H9 (cell line): ENCODE measurements at regions not wholly inside any gene's neighbourhood (a gene's known extent, or its start where the extent isn't known, plus 50 kb on each side); places are given as distances from the start of the nearest gene placed in this dataset.

ENCODE experiments used
- DNase-seq: peaks from one replicate; pipeline ENCODE4 v3.0.0-alpha.2; 2017
- H2AFZ ChIP-seq: one replicate; pipeline ENCODE4 v1.6.1; 2013; ENCODE audit warnings: mild to moderate bottlenecking, low read length, control low read depth, moderate library complexity
- H2AK5ac ChIP-seq: 2 replicates; pipeline ENCODE4 v1.6.1; 2013; ENCODE audit warnings: low read length, control low read depth, mixed read lengths; ENCODE audit not compliant: insufficient read length
- H2BK120ac ChIP-seq: one replicate; pipeline ENCODE4 v1.6.1; 2013; ENCODE audit warnings: low read depth, mild to moderate bottlenecking, low read length, control low read depth, inconsistent platforms; ENCODE audit not compliant: poor library complexity, severe bottlenecking
- H2BK12ac ChIP-seq: 2 replicates; pipeline ENCODE4 v1.6.1; 2013; ENCODE audit warnings: low read length, control low read depth, mixed read lengths, low read depth; ENCODE audit not compliant: insufficient read length
- H2BK15ac ChIP-seq: 2 replicates; pipeline ENCODE4 v1.6.1; 2013; ENCODE audit warnings: low read depth, low read length, control low read depth
- H2BK20ac ChIP-seq: one replicate; pipeline ENCODE4 v1.6.1; 2013; ENCODE audit warnings: low read depth, mild to moderate bottlenecking, low read length, control low read depth, inconsistent platforms; ENCODE audit not compliant: poor library complexity, severe bottlenecking
- H2BK5ac ChIP-seq: 2 replicates; pipeline ENCODE4 v1.6.1; 2013; ENCODE audit warnings: low read length, control low read depth, mixed read lengths; ENCODE audit not compliant: insufficient read length
- H3K14ac ChIP-seq: 2 replicates; pipeline ENCODE4 v1.6.1; 2013; ENCODE audit warnings: low read length, control low read depth; ENCODE audit not compliant: insufficient read depth
- H3K18ac ChIP-seq: 2 replicates; pipeline ENCODE4 v1.6.1; 2013; ENCODE audit warnings: low read depth, mild to moderate bottlenecking, mixed read lengths, low read length, control low read depth; ENCODE audit not compliant: insufficient read length
- H3K23ac ChIP-seq: 2 replicates; pipeline ENCODE4 v1.6.1; 2013; ENCODE audit warnings: low read length, control low read depth, mixed read lengths, low read depth; ENCODE audit not compliant: insufficient read length
- H3K23me2 ChIP-seq: 2 replicates; pipeline ENCODE4 v1.6.1; 2013; ENCODE audit warnings: low read depth, mild to moderate bottlenecking, mixed read lengths, low read length, control low read depth; ENCODE audit not compliant: insufficient read length, poor library complexity, severe bottlenecking
- H3K27ac ChIP-seq: 2 replicates; pipeline ENCODE4 v1.5.1; 2013; ENCODE audit warnings: low read length, control low read depth, mixed read lengths, low read depth; ENCODE audit not compliant: insufficient read length
- H3K27me3 ChIP-seq: 2 replicates; pipeline ENCODE4 v1.6.1; 2013; ENCODE audit warnings: low read length, control low read depth, inconsistent platforms; ENCODE audit not compliant: insufficient read depth
- H3K4ac ChIP-seq: 2 replicates; pipeline ENCODE4 v1.6.1; 2013; ENCODE audit warnings: low read depth, mild to moderate bottlenecking, control low read depth, inconsistent platforms, low read length, moderate library complexity
- H3K4me1 ChIP-seq: 2 replicates; pipeline ENCODE4 v1.6.1; 2013; ENCODE audit warnings: low read length, control low read depth, inconsistent platforms; ENCODE audit not compliant: insufficient read depth
- H3K4me2 ChIP-seq: 2 replicates; pipeline ENCODE4 v1.6.1; 2013; ENCODE audit warnings: low read length, control low read depth, mixed read lengths; ENCODE audit not compliant: insufficient read length, insufficient read depth
- H3K56ac ChIP-seq: 2 replicates; pipeline ENCODE4 v1.6.1; 2013; ENCODE audit warnings: low read depth, mild to moderate bottlenecking, mixed read lengths, low read length, control low read depth; ENCODE audit not compliant: insufficient read length
- H3K79me1 ChIP-seq: 2 replicates; pipeline ENCODE4 v1.6.1; 2013; ENCODE audit warnings: low read depth, mild to moderate bottlenecking, moderate library complexity, low read length, control low read depth, inconsistent platforms; ENCODE audit not compliant: insufficient read depth, poor library complexity, severe bottlenecking
- H3K79me2 ChIP-seq: 2 replicates; pipeline ENCODE4 v1.6.1; 2013; ENCODE audit warnings: low read length, control low read depth, inconsistent platforms; ENCODE audit not compliant: insufficient read depth
- H3K9ac ChIP-seq: 2 replicates; pipeline ENCODE4 v1.6.1; 2013; ENCODE audit warnings: low read length, control low read depth, mixed read lengths; ENCODE audit not compliant: insufficient read length; ENCODE audit errors: extremely low read depth
- H3K9me3 ChIP-seq: one replicate; pipeline ENCODE4 v1.6.1; 2013; ENCODE audit warnings: low read depth, low read length, inconsistent platforms; ENCODE audit not compliant: control insufficient read depth
- H3T11ph ChIP-seq: one replicate; pipeline ENCODE4 v1.6.1; 2013; ENCODE audit warnings: mild to moderate bottlenecking, low read length, control low read depth, inconsistent platforms
- H4K20me1 ChIP-seq: one replicate; pipeline ENCODE4 v1.6.1; 2013; ENCODE audit not compliant: control insufficient read depth, insufficient read length, insufficient read depth
- H4K5ac ChIP-seq: 2 replicates; pipeline ENCODE4 v1.6.1; 2013; ENCODE audit warnings: low read depth, mild to moderate bottlenecking, mixed read lengths, low read length, control low read depth; ENCODE audit not compliant: insufficient read length
- H4K8ac ChIP-seq: replicated peaks from 2 replicates; pipeline ENCODE4 v1.6.1; 2013; ENCODE audit warnings: low read length, control low read depth, mixed read lengths, low read depth; ENCODE audit not compliant: insufficient read length
- H4K91ac ChIP-seq: 2 replicates; pipeline ENCODE4 v1.6.1; 2013; ENCODE audit warnings: low read depth, mild to moderate bottlenecking, moderate library complexity, mixed read lengths, low read length, control low read depth; ENCODE audit not compliant: insufficient read length
- H3K27ac Mint-ChIP-seq, 3 experiments: 2 replicates in 2 of 3; 3 replicates in 1 of 3; pipeline ENCODE4 v1.8.0; 2020 to 2021; ENCODE audit warnings: mixed read lengths in 3 of 3, mild to moderate bottlenecking in 1 of 3, moderate library complexity in 1 of 3
- H3K27me3 Mint-ChIP-seq: 2 replicates; pipeline ENCODE4 v1.8.0; 2021; ENCODE audit warnings: low read depth, mild to moderate bottlenecking, moderate library complexity, mixed read lengths
- H3K36me3 Mint-ChIP-seq, 3 experiments: 2 replicates in 2 of 3; 3 replicates in 1 of 3; pipeline ENCODE4 v1.8.0; 2020 to 2021; ENCODE audit warnings: low read depth in 3 of 3, mixed read lengths in 3 of 3; ENCODE audit not compliant: insufficient read depth in 1 of 3
- H3K4me1 Mint-ChIP-seq, 2 experiments: 2 replicates each; pipeline ENCODE4 v1.8.0; 2020; ENCODE audit warnings: mixed read lengths in 2 of 2
- H3K4me3 Mint-ChIP-seq, 2 experiments: 2 replicates in 1 of 2; 3 replicates in 1 of 2; pipeline ENCODE4 v1.8.0; 2020 to 2021; ENCODE audit warnings: mild to moderate bottlenecking in 2 of 2, mixed read lengths in 2 of 2, moderate library complexity in 1 of 2
- H3K9me3 Mint-ChIP-seq, 2 experiments: 2 replicates in 1 of 2; 3 replicates in 1 of 2; pipeline ENCODE4 v1.8.0; 2020; ENCODE audit warnings: mild to moderate bottlenecking in 2 of 2, mixed read lengths in 2 of 2, moderate library complexity in 1 of 2
- WGBS: extraction: QIAGEN DNeasy Blood & Tissue Kit; methylation state at CpG from one replicate; pipeline ENCODE4 v1.1.7; 2013; ENCODE audit warnings: missing lambda C conversion rate, low lambda C conversion rate, mixed read lengths; ENCODE audit not compliant: insufficient read length; ENCODE audit errors: extremely low coverage; 5-methylcytosine and 5-hydroxymethylcytosine counted together
- TF ChIP-seq, protein P1 (sequence below): fragments of 200-600 bp; sonication (generic); conservative IDR thresholded peaks from 3 replicates; pipeline ENCODE4 v1.8.0; 2021; ENCODE audit warnings: antibody characterized with exemption, mild to moderate bottlenecking

- Histone ChIP-seq H2BK20ac (no peak overlapping the region), H2BK15ac (no peak overlapping the region), H3K14ac (no peak overlapping the region), H3K9ac (no peak overlapping the region), H4K91ac (no peak overlapping the region), H2BK5ac (no peak overlapping the region), H3T11ph (no peak overlapping the region), H3K4me2 (no peak overlapping the region), H3K79me1 (no peaks in the 10 kb centered on the region), H2BK120ac (no peak overlapping the region), H3K23me2 (no peaks in the 10 kb centered on the region), H3K4me1 (no peaks in the 10 kb centered on the region), H4K5ac (no peak overlapping the region), H3K27me3 (no peaks in the 10 kb centered on the region), H2BK12ac (no peak overlapping the region), H3K4ac (no peak overlapping the region), H3K9me3 (no peaks in the 10 kb centered on the region), H3K27ac (no peak overlapping the region), H4K20me1 (no peaks in the 10 kb centered on the region), H3K23ac (no peak overlapping the region), H3K18ac (no peak overlapping the region), H4K8ac (no peak overlapping the region), H2AK5ac (no peak overlapping the region), H3K56ac (no peak overlapping the region), H3K79me2 (no peaks in the 10 kb centered on the region), H2AFZ (no peak overlapping the region)
- no CpG with 5 or more reads among the region's 3 CpGs for WGBS
- no peak for DNase-seq
- no peak overlapping the region for H3K4me3 Mint-ChIP-seq
- H3K27me3 Mint-ChIP-seq: no peaks in the 10 kb centered on the region
- 0 out of 5 replicates have a peak, but pooled peaks cover 0 to 3% of the 10 kb centered on the region in 2 experiments for H3K9me3 Mint-ChIP-seq
- H3K27ac Mint-ChIP-seq: no peak overlapping the region
- no peaks in the 10 kb centered on the region for H3K36me3 Mint-ChIP-seq
- TF ChIP-seq, protein P1, sequence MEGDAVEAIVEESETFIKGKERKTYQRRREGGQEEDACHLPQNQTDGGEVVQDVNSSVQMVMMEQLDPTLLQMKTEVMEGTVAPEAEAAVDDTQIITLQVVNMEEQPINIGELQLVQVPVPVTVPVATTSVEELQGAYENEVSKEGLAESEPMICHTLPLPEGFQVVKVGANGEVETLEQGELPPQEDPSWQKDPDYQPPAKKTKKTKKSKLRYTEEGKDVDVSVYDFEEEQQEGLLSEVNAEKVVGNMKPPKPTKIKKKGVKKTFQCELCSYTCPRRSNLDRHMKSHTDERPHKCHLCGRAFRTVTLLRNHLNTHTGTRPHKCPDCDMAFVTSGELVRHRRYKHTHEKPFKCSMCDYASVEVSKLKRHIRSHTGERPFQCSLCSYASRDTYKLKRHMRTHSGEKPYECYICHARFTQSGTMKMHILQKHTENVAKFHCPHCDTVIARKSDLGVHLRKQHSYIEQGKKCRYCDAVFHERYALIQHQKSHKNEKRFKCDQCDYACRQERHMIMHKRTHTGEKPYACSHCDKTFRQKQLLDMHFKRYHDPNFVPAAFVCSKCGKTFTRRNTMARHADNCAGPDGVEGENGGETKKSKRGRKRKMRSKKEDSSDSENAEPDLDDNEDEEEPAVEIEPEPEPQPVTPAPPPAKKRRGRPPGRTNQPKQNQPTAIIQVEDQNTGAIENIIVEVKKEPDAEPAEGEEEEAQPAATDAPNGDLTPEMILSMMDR: no peak
- H3K4me1 Mint-ChIP-seq: no peaks in the 10 kb centered on the region
Observed at GRCh38 chr10:10613656-10614244, 403.9 kb upstream of the CELF2 start.
